ENCODE measurements at regions not wholly inside any gene's neighbourhood (a gene's known extent, or its start where the extent isn't known, plus 50 kb on each side); places are given as distances from the start of the nearest gene placed in this dataset.
"Not testable (repeated sequence)": the region's sequence is repeated elsewhere in the genome, so short reads cannot be mapped to it uniquely, and the experiment has no call there.

- Histone ChIP-seq H2AFZ (ENCODE audit: low read length) (no peak overlapping the region), H3K27ac (ENCODE audit: low read length) (no peak overlapping the region), H3K9me3 (ENCODE audit: low read length) (no peaks in the 10 kb centered on the region), H4K20me1 (ENCODE audit: low read length) (no peaks in the 10 kb centered on the region), H3K4me2 (ENCODE audit: low read length) (no peak overlapping the region), H3K9ac (ENCODE audit: low read length) (no peak overlapping the region), H3K27me3 (ENCODE audit: low read length) (no peaks in the 10 kb centered on the region), H3K9me2 (replicated peaks; ENCODE audit: low read length) (no peaks in the 10 kb centered on the region), H3K79me2 (ENCODE audit: low read length) (no peaks in the 10 kb centered on the region), H3F3A (ENCODE audit: low read length, unreplicated experiment) (no peaks in the 10 kb centered on the region), H3K4me3 (ENCODE audit: low read length) (no peak overlapping the region), H3K4me1 (ENCODE audit: insufficient read depth, low read length) (no peaks in the 10 kb centered on the region), H3K36me3 (ENCODE audit: low read depth, low read length) (no peaks in the 10 kb centered on the region)
- TF ChIP-seq CTCF (conservative IDR thresholded peaks at IDR 0.05; ENCODE audit: low read depth, low read length): no peak
- ChIA-PET POLR2A (ENCODE audit: unreplicated experiment) (no interaction called here), CTCF (no interaction called here)
- DNase-seq: no peak
- ATAC-seq: no peak
- intact Hi-C loops (cut with micrococcal nuclease): no loop called here
- BruUV-seq (replicated peaks): no TSS peak
These were observed 253.8 kb upstream of the CNTN5 start for GRCh38 chr11:98766903-98767302.

- H3K4me3 ChIP-seq (ENCODE audit: low read length); H3K9ac ChIP-seq (ENCODE audit: low read length); DNase-seq; H3K4me2 ChIP-seq (ENCODE audit: low read length); H3K9me3 ChIP-seq (ENCODE audit: low read length); H3K9me2 ChIP-seq (replicated peaks; ENCODE audit: low read length); CTCF ChIA-PET; BruUV-seq (replicated peaks); H3K27ac ChIP-seq (ENCODE audit: low read length); H3K79me2 ChIP-seq (ENCODE audit: low read length); ATAC-seq; H3K27me3 ChIP-seq (ENCODE audit: low read length); H3F3A ChIP-seq (ENCODE audit: low read length, unreplicated experiment); H2AFZ ChIP-seq (ENCODE audit: low read length); H3K36me3 ChIP-seq (ENCODE audit: low read depth, low read length); H3K4me1 ChIP-seq (ENCODE audit: insufficient read depth, low read length); POLR2A ChIA-PET (ENCODE audit: unreplicated experiment); H4K20me1 ChIP-seq (ENCODE audit: low read length); intact Hi-C loops (cut with micrococcal nuclease): not testable (repeated sequence)
These were observed 250.7 kb upstream of the CNTN5 start for GRCh38 chr11:98770046-98770445.

GRCh38 chr11:98771791-98772190, 249.0 kb upstream of the CNTN5 start:
- ATAC-seq: no peak
- no peaks in the 10 kb centered on the region for H3K27me3 ChIP-seq (ENCODE audit: low read length)
- no peak overlapping the region for H3K4me3 ChIP-seq (ENCODE audit: low read length)
- intact Hi-C loops (cut with micrococcal nuclease): no loop called here
- DNase-seq: no peak
- H3K9me2 ChIP-seq (replicated peaks; ENCODE audit: low read length): no peaks in the 10 kb centered on the region
- H3K36me3 ChIP-seq (ENCODE audit: low read depth, low read length): no peaks in the 10 kb centered on the region
- BruUV-seq (replicated peaks): no TSS peak
- no peak overlapping the region for H3K9ac ChIP-seq (ENCODE audit: low read length)
- no peak overlapping the region for H3K4me2 ChIP-seq (ENCODE audit: low read length)
- TF ChIP-seq EZH2phosphoT487 (IDR thresholded peaks at IDR 0.05; ENCODE audit: borderline replicate concordance, low read length): no peak
- no peak for TF ChIP-seq CTCF (conservative IDR thresholded peaks at IDR 0.05; ENCODE audit: low read depth, low read length)
- no peak for TF ChIP-seq EZH2 (IDR thresholded peaks at IDR 0.05; ENCODE audit: low read length, unreplicated experiment)
- no peaks in the 10 kb centered on the region for H3F3A ChIP-seq (ENCODE audit: low read length, unreplicated experiment)
- H3K9me3 ChIP-seq (ENCODE audit: low read length): 0 out of 2 replicates have a peak, but pooled peaks cover 6% of the 10 kb centered on the region
- POLR2A ChIA-PET (ENCODE audit: unreplicated experiment): no interaction called here
- no peaks in the 10 kb centered on the region for H3K4me1 ChIP-seq (ENCODE audit: insufficient read depth, low read length)
- CTCF ChIA-PET: no interaction called here
- H3K79me2 ChIP-seq (ENCODE audit: low read length): no peaks in the 10 kb centered on the region
- H3K27ac ChIP-seq (ENCODE audit: low read length): no peak overlapping the region
- H2AFZ ChIP-seq (ENCODE audit: low read length): no peak overlapping the region
- H4K20me1 ChIP-seq (ENCODE audit: low read length): no peaks in the 10 kb centered on the region
